ENCODE measurements at regions not wholly inside any gene's neighbourhood (a gene's known extent, or its start where the extent isn't known, plus 50 kb on each side); places are given as distances from the start of the nearest gene placed in this dataset.

GRCh38 chr2:177093371-177093770 lies 119.2 kb upstream of the HNRNPA3 start:
- no peak for DNase-seq

GRCh38 chr2:177098001-177098613 lies 114.5 kb upstream of the HNRNPA3 start:
- DNase-seq = no peak

- DNase-seq = no peak
Measured at GRCh38 chr2:177101930-177102329, 110.7 kb upstream of the HNRNPA3 start.

DNA sequence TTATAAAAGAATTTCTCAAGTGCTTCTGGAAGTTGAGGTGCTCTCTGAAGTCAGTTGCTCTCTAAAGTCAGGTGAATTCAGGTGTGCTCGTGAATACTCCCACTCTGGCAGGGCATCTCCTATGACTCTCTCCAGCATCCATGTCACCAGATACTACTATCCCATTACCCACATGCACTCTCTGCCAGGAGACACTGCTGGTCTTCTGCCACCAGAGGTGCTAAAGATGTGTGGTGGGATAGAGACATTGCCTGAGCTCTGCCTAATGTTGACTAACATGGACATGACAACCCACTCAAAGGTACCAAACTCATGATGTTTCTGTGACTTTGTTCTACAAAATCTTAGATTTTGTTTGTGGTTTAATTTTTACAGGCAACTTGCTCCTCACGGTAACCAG lies 106.4 kb upstream of the HNRNPA3 start:
- no peak for DNase-seq

- DNase-seq = no peak
Measured at GRCh38 chr2:177108890-177109289, 103.7 kb upstream of the HNRNPA3 start.

GRCh38 chr2:177114712-177115111 lies 97.9 kb upstream of the HNRNPA3 start:
- no peak for DNase-seq

GRCh38 chr2:177117755-177118154 lies 94.8 kb upstream of the HNRNPA3 start:
- no peak for DNase-seq

- DNase-seq = no peak
Measured at GRCh38 chr2:177118636-177119035, 94.0 kb upstream of the HNRNPA3 start.

- no peak for DNase-seq
Measured at GRCh38 chr2:177119099-177119498, 93.5 kb upstream of the HNRNPA3 start.

DNA sequence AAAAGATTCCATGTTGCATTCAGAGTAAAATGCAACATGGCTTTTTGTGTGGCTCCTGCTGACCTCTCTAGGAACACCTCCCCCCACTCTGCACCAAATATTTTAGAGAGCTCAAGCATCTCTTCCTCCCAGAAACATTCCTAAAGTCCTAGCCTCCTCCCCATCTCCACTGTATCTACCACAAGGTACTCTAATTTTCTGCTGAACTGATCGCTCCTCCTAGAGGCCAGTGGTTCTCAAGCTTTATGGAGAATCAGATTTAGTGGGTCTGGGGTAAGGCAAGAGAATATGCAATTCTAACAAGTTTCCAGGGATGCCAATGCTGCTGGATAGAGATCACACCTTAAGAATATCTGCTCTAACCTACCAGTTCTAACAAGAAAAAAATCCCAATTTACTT lies 89.5 kb upstream of the HNRNPA3 start:
- DNase-seq = no peak

DNA sequence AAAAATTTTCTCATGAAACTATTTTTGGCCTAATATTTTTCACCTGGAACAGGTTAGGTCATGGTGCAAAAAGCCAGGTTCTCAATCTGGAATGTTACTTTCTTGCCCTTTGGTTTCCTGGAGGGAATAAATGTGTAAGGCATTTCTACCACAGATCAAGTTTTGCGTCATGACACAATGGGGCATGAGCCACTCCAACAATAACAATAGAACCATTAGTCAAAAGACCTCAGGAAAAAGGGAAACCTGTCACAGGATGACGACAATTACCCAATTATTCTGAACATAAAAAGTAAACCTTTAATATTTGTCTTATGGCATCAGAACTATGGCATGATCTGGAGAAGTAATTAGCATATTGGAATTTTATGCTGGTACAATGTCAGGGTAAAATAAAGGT lies 88.2 kb upstream of the HNRNPA3 start:
- DNase-seq = no peak

DNA sequence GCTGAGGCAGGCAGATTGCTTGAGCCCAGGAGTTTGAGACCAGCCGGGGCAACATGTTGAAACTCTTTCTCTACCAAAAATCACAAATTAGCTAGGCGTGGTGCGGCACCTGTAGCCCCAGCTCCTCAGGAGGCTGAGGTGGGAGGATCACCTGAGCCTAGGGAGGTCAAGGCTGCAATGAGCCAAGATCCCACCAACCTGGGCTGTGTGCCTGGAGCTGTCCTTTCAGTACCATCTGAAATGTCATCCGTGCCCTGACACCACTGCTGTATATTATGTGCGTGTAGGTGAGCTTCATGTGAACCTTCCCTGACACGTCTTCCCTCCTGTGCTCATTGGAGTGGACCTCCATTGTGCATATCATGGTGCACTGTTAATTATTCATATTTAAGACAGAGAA lies 84.8 kb upstream of the HNRNPA3 start:
- DNase-seq = no peak

DNA sequence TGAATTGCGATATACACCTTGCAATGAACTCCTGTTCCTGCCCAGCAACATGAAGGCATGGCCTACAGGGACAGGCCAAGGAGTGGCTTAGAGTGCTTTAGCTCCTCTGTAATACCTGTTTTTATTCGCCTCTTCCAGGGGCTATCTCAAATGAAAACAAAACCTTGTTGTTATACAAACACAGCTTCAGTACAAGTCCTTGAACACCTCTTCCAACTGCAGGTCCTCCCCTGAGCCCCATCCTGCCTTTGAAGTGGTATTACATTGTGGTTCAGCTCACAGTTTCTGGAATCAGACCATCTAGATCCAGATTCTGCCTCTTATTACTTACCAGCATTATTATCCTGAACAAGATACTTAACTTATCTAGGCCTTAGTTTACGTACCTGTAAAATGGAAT lies 83.0 kb upstream of the HNRNPA3 start:
- DNase-seq = no peak

GRCh38 chr2:177131858-177132257 lies 80.7 kb upstream of the HNRNPA3 start:
- DNase-seq = no peak

DNA sequence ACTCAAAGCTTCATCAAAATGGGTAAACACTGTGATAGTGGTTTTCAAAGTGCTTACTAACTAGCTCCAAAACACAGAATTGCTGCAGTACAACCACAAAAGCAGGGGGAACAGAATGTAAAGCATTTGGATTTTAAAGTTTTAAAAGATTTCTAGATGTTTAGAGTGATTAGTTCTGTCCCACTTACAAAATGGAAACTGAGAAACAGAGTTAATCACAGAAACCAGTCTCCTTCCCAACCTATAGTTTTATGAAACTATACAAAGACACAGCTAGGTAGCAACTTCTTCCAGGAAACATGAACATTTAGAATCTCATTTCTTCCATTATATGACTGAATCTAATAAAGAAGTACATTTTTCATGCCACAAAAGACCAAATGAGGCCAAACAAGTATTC lies 73.8 kb upstream of the HNRNPA3 start:
- no peak for DNase-seq

GRCh38 chr2:177141866-177142265 lies 70.7 kb upstream of the HNRNPA3 start:
- DNase-seq = no peak

GRCh38 chr2:177143444-177143843 lies 69.2 kb upstream of the HNRNPA3 start:
- DNase-seq = peak; percentile 24

DNA sequence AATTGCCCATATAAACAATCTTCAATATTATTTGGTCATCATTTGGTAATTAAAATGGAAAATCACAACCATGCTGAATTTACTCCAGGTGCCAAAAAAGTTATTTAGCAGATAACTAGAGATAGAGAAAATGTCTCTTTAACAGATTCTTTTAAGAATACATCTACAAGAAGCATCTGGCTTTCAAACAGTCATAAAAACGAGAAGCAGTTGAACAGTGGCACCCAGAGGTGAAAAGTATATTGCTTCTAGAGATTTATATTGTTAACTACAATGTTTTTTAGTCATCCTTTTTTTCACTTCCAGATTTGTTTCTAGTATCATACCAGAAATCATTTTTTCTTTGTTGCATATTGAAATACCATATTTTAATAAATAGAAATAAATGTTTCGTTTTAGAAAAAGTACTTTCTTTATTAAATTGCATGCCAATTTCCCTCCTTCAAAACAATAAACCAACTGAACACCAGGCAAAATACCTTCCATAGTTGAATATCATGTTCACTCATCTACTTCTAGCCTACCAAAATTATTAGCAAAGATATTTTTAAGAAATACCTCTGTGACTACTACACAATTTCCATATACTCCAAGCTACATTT lies 65.4 kb upstream of the HNRNPA3 start:
- DNase-seq = peak; percentile 81

DNA sequence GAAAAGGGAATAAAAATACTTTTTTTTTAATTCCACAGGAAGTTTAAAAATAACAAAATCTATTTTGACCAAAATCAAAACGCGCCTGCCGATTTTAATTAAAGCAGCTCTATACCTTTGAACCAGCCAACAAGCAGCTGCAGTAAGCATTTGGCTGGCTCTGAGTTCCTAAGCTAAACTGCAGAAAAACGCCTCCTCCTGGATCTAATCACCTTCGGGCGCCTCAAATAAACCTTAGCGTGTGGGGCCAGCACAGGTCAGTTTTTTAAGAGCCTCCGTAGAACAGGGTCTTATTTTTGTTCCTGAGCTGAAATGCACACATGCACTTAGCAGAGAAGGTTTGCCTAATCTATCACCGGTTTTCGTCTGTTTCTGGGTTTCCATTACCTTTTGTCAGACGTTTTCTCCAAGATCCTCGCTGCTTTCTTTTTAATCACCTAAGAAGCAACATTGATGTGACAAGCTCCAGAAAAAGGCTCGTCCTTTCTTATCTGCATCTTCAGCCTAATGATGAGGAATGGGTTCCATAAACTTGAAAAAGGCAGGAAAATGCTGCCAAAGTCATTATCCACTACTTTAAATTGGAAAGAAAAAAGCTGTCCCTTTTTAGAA lies 64.7 kb upstream of the HNRNPA3 start:
- DNase-seq = no peak

GRCh38 chr2:177148477-177149154 lies 64.0 kb upstream of the HNRNPA3 start:
- peak; percentile 82 for DNase-seq

GRCh38 chr2:177149155-177149503 lies 63.5 kb upstream of the HNRNPA3 start:
- no peak for DNase-seq

DNA sequence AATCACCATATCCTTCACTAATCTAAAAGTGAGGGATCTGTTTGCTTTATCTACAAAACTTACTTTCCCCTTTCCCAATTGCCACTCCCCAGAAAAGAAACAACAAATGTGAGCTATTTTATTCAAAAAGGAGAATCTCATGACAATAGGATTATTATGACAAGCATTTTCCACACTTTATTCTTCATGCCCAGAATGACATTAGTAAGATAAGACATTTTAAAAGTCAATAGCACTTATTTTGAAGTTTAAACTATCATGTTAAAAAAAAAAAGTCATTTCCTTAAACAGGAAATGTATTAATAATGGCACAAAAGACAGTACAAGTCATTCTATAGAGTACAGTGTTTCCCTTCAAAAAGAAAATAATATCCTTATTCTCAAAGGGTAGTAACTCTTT lies 58.8 kb upstream of the HNRNPA3 start:
- DNase-seq = no peak

DNA sequence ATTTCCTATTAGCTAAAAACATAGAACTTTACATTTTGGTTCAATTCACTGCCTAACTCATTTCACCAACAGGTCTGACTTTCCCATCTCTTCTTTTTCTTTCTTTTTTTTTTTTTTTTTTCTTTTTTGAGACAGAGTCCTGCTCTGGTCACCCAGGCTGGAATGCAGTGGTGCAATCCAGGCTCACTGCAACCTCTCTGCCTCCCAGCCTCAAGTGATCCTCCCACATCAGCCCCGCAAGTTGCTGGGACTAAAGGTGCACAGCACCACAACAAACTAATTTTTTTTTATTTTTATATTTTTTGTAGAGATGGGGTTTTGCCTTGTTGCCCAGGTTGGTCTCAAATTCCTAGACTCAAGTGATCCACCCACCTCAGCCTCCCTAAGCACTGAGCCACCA lies 57.8 kb upstream of the HNRNPA3 start:
- no peak for DNase-seq

- no peak for DNase-seq
Measured at GRCh38 chr2:177155631-177156030, 57.0 kb upstream of the HNRNPA3 start.
